Renal cortical epithelial cell (primary cell): ENCODE measurements at regions not wholly inside any gene's neighbourhood (a gene's known extent, or its start where the extent isn't known, plus 50 kb on each side); places are given as distances from the start of the nearest gene placed in this dataset.

Source experiments
- DNase-seq: peaks from one replicate; pipeline ENCODE4 v3.0.0-alpha.2; 2011; ENCODE audit warnings: low read depth

- peak; percentile 61 for DNase-seq
Measured at GRCh38 chr1:201708085-201708512, 120.9 kb upstream of the IPO9 start.

- DNase-seq = no peak
Measured at GRCh38 chr1:201708691-201709090, 120.3 kb upstream of the IPO9 start.

DNA sequence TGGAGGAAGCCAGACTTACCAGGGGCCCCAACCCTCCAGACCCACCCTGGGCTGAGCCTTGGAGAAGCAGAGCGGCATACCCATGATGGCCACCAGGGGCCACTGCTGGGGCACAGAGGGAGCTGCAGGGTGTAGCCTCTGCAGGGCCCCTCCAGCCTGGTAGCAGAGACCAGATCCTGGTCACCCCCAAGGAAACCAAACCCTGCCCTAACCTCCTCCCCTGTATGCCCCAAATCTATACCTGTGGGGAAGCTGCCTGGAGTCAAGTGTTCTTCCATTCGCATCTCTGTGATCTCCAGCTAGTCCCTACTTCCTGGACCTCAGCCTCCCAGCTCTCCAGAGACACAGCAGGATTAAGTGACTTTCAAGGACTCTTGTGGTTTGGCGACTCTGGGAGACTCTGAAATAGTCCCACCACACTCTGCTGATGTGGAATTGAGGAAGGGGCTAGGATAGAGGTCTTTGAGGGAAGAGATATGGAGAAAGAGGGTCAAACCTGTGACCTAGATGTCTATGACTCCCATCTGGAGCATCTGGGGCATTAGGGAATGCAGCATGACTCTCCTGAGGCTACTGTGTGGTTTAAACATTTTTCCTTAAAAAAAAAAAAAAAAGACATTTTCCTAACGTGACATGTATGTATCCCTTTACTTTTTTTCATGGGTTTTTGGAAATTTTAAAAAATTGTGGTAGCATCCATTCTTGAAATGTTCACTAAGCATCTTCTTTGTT, 119.2 kb upstream of the IPO9 start:
- DNase-seq = peak; percentile 29

GRCh38 chr1:201710632-201711597, 118.0 kb upstream of the IPO9 start:
- no peak for DNase-seq

- DNase-seq = peak; percentile 80
Measured at GRCh38 chr1:201711811-201712210, 117.1 kb upstream of the IPO9 start.

DNA sequence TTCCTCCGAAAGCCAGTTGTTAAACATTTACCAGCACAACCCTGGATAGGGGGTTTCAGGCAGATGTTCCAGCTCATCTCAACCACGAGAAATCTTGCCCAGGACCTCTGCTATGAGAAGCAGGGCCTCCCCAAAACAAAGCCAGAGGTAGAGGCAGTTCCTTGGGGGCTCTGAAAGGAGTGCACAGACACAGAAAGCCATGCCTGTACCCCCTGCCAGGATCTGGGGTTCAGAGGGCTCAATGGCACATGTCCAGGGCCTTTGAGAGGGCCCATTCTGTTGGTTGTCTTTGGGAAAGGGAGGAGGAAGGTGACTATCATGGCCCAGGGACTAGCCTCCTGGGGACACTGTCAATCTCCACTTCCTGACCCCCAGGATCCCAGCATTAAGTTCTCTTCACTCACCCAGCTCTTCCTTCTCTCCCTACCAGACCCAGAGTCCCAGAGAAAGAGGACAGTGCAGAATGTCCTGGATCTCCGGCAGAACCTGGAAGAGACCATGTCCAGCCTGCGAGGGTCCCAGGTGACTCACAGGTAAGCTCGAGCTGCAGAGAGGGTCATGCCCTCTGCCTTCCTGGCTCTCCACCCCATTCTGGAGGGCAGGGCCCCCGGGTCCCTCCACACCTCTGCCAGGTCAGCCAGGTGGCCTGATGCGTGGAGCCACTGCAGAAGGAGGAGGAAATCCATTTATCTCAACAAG, 116.4 kb upstream of the IPO9 start:
- peak; percentile 29 for DNase-seq

DNA sequence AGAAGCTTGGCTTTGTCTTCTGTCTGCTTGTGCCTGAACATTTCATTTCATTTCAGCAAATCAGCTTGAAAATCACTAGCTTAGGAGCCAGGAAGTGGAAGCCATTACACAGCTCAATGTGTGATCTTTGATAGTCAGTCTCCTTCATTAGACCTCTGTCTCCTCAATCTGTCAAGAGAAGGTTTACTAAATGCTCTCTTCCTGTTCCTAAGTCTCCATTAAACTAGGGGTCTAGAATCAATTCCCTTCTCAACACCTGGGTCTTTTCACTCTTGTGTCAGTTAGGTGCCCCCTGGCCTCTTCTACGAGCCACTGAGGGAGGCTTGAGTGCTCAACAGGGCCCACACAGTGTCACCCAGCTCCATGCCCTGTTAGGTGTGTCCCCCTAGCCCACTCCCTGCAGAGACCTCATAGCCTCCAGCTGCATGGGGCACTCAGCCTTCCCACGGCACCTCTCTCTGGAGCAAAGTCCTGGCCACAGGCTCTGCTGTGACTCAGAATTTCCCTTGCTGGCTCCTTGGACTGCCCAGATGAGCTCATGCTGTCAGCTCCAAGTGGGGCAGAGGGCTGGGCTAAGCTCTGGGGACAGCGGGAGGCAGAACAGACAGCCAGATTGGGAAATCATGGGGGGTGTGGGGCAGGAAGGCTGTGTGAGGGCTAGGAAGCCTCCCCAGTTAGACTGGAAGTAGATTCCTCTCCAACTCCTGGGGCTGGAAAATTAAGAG, 115.7 kb upstream of the IPO9 start:
- DNase-seq = peak; percentile 98

- peak; percentile 99 for DNase-seq
Measured at GRCh38 chr1:201714542-201715329, 114.2 kb upstream of the IPO9 start.

GRCh38 chr1:201715351-201715750, 113.6 kb upstream of the IPO9 start:
- no peak for DNase-seq

DNA sequence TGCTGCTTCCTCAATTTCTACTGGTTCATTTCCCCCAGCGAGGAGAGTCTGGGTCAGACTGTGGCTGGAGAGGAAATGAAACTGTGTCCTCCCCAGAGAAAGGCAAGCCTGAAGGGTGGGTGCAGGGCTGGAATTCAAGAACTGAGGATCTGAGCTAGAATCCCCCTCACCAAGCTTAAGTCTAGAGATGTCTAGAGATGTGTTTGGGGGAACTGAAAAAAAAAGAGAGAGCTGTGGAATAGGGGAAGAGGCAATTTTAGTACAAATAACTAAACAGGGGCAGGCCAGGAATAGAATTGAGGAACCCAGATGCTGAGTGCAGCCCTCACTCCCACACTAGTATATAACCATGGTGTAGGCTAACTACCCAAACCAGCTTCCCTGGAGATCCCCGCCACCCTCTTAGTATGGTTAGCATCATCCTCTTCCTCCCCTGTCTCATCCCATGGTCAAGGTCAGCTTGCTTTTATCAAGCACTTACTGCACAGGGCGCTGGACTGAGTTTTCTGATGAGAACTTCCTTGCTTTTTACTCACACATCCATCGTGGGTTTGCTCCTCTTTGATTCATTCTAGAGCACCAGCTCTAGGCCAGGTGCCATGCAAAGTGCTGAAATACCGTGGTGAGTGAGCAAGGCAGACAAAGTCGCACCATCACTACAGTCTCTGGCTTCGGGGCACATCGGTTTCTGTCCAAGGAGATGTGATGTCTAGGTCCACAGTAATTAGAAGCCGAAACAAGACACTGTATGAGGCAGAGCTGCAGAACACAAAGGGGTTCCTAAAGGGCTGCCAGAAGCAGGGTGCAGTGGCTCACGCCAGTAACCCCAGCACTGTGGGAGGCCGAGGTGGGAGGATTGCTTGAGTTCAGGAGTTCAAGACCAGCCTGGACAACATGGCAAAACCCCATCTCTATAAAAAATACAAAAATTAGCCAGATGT, 112.9 kb upstream of the IPO9 start:
- no peak for DNase-seq

- no peak for DNase-seq
Measured at GRCh38 chr1:201716742-201717135, 112.2 kb upstream of the IPO9 start.

DNA sequence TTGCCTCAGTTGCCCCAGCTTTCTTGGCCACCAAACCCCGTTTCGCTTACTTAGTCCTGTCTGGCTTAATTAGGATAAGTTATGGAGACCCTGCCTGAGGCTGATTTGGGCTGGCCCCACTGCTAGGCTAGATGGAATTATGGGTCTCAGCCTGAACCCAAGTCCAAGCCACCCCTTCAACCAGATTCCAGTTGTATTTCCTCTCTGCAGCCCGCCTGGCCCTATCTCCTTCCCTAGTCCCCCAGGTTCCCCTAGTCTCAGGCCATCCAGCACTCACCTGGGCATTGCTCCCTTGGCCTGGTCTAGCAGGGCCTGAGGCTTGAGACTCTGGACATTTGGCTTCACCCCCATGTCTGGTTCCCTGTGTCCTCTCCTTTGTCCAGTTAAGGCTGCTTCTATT, 111.7 kb upstream of the IPO9 start:
- DNase-seq = no peak

- no peak for DNase-seq
Measured at GRCh38 chr1:201718346-201719202, 110.4 kb upstream of the IPO9 start.

DNA sequence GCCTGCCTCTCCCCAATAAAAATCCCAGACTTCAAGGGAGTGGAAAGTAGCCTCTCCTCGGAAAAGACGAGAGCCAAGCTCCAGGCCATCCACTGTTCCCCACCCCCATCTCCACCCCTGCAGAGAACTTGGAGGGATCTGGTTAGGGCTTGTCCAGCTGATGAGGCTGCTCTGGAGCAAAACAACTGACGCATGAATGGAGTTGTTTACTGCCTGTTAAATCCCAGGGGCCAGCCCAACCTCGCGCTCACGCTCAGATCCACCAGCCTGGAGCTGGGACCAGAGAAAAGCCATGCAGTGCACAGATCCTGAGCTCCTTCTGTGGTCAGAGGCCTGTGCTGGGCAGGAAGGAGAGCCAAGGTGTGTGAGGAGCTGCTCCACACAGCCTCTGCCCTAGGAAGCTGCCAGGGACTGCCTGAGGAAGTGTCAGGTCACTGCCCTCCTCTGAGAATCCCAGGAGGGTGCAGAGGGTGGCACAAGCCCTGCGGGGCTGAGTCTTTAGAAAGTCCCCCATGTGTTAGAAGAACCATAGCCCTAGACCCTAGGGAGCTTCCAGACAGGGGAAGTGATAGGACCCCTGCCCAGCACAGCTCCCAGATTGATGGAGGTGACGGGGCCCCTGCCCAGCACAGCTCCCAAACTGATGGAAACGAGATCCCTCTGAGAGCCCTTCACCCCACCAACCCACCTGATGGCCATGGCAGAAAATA, 109.0 kb upstream of the IPO9 start:
- peak; percentile 91 for DNase-seq

GRCh38 chr1:201720522-201720844, 108.5 kb upstream of the IPO9 start:
- DNase-seq = no peak

- peak; percentile 53 for DNase-seq
Measured at GRCh38 chr1:201721082-201722049, 107.6 kb upstream of the IPO9 start.
